IPS DF 6.9 (cell line): ENCODE measurements at regions not wholly inside any gene's neighbourhood (a gene's known extent, or its start where the extent isn't known, plus 50 kb on each side); places are given as distances from the start of the nearest gene placed in this dataset.
"Not testable (repeated sequence)": the region's sequence is repeated elsewhere in the genome, so short reads cannot be mapped to it uniquely, and the experiment has no call there.

Source experiments
- DNase-seq: peaks from one replicate; pipeline ENCODE4 v3.0.0-alpha.2; 2013; ENCODE audit warnings: low read depth, low spot score
- H3K27ac ChIP-seq: one replicate; pipeline ENCODE4 v1.5.1; 2013; ENCODE audit warnings: low read length, control low read depth
- H3K27me3 ChIP-seq: 2 replicates; pipeline ENCODE4 v1.6.1; 2013; ENCODE audit warnings: mild to moderate bottlenecking, low read length; ENCODE audit not compliant: control insufficient read depth, insufficient read depth
- H3K36me3 ChIP-seq: 2 replicates; pipeline ENCODE4 v1.6.1; 2013; ENCODE audit warnings: low read length; ENCODE audit not compliant: control insufficient read depth, insufficient read depth
- H3K4me1 ChIP-seq: 2 replicates; pipeline ENCODE4 v1.6.1; 2013; ENCODE audit warnings: low read length; ENCODE audit not compliant: control insufficient read depth, insufficient read depth
- H3K4me3 ChIP-seq: 2 replicates; pipeline ENCODE4 v1.5.1; 2013; ENCODE audit warnings: mild to moderate bottlenecking, low read length
- H3K9me3 ChIP-seq: 2 replicates; pipeline ENCODE4 v1.6.1; 2013; ENCODE audit warnings: low read length, inconsistent platforms; ENCODE audit not compliant: control insufficient read depth, insufficient read depth
- WGBS: extraction: QIAGEN DNeasy Blood & Tissue Kit; methylation state at CpG from one replicate; pipeline ENCODE4 v1.1.7; 2013; ENCODE audit warnings: mixed read lengths, missing lambda C conversion rate; ENCODE audit not compliant: insufficient read length, insufficient coverage; 5-methylcytosine and 5-hydroxymethylcytosine counted together

- H3K27ac ChIP-seq = no peak overlapping the region
- DNase-seq = no peak
- no peaks in the 10 kb centered on the region for H3K4me1 ChIP-seq
- H3K4me3 ChIP-seq = no peak overlapping the region
- H3K27me3 ChIP-seq = no peaks in the 10 kb centered on the region
- WGBS = no CpG with 5 or more reads among the region's 3 CpGs
- H3K36me3 ChIP-seq = no peaks in the 10 kb centered on the region
- H3K9me3 ChIP-seq = no peaks in the 10 kb centered on the region
Measured at GRCh38 chr14:40340708-40341107, 908.5 kb upstream of the FBXO33 start.

GRCh38 chr14:40336846-40337245, 904.6 kb upstream of the FBXO33 start:
- WGBS = no CpG with 5 or more reads among the region's 2 CpGs

GRCh38 chr14:40326519-40326918, 894.3 kb upstream of the FBXO33 start:
- H3K36me3 ChIP-seq, H3K4me1 ChIP-seq, H3K27ac ChIP-seq, H3K9me3 ChIP-seq, H3K4me3 ChIP-seq, H3K27me3 ChIP-seq, DNase-seq: not testable (repeated sequence)
- WGBS = no CpG with 5 or more reads among the region's 9 CpGs

More at GRCh38 chr14:40336846-40337245, 904.6 kb upstream of the FBXO33 start:
- no peak for DNase-seq
- H3K36me3 ChIP-seq = no peaks in the 10 kb centered on the region
- no peaks in the 10 kb centered on the region for H3K9me3 ChIP-seq
- no peak overlapping the region for H3K27ac ChIP-seq
- H3K27me3 ChIP-seq = no peaks in the 10 kb centered on the region
- no peak overlapping the region for H3K4me3 ChIP-seq
- H3K4me1 ChIP-seq = no peaks in the 10 kb centered on the region

- no peaks in the 10 kb centered on the region for H3K4me1 ChIP-seq
- H3K27me3 ChIP-seq = no peaks in the 10 kb centered on the region
- no peaks in the 10 kb centered on the region for H3K36me3 ChIP-seq
- no peak overlapping the region for H3K27ac ChIP-seq
- no peaks in the 10 kb centered on the region for H3K9me3 ChIP-seq
- no CpG with 5 or more reads among the region's 2 CpGs for WGBS
- no peak for DNase-seq
- H3K4me3 ChIP-seq = no peak overlapping the region
Measured at GRCh38 chr14:40318211-40318719, 886.0 kb upstream of the FBXO33 start.

- Histone ChIP-seq H3K27ac (no peak overlapping the region), H3K9me3 (no peaks in the 10 kb centered on the region), H3K4me3 (no peak overlapping the region), H3K27me3 (no peaks in the 10 kb centered on the region), H3K36me3 (no peaks in the 10 kb centered on the region), H3K4me1 (no peaks in the 10 kb centered on the region)
- WGBS = no CpG with 5 or more reads among the region's 1 CpG
- no peak for DNase-seq
Measured at GRCh38 chr14:40317690-40318089, 885.5 kb upstream of the FBXO33 start.

GRCh38 chr14:40312296-40312695, 880.1 kb upstream of the FBXO33 start:
- no peaks in the 10 kb centered on the region for H3K27me3 ChIP-seq
- WGBS = no CpG with 5 or more reads among the region's 2 CpGs
- no peak for DNase-seq
- no peak overlapping the region for H3K4me3 ChIP-seq
- no peaks in the 10 kb centered on the region for H3K4me1 ChIP-seq
- no peak overlapping the region for H3K27ac ChIP-seq
- H3K9me3 ChIP-seq = no peaks in the 10 kb centered on the region
- H3K36me3 ChIP-seq = no peaks in the 10 kb centered on the region

GRCh38 chr14:40309124-40309523, 876.9 kb upstream of the FBXO33 start:
- H3K27me3 ChIP-seq = no peaks in the 10 kb centered on the region
- no peak overlapping the region for H3K4me3 ChIP-seq
- DNase-seq = no peak
- WGBS = no CpG with 5 or more reads among the region's 1 CpG
- no peak overlapping the region for H3K27ac ChIP-seq
- H3K9me3 ChIP-seq = no peaks in the 10 kb centered on the region
- H3K4me1 ChIP-seq = no peaks in the 10 kb centered on the region
- no peaks in the 10 kb centered on the region for H3K36me3 ChIP-seq

GRCh38 chr14:40308240-40308639, 876.0 kb upstream of the FBXO33 start:
- no peaks in the 10 kb centered on the region for H3K4me1 ChIP-seq
- no peaks in the 10 kb centered on the region for H3K36me3 ChIP-seq
- H3K27ac ChIP-seq = no peak overlapping the region
- H3K9me3 ChIP-seq = no peaks in the 10 kb centered on the region
- H3K4me3 ChIP-seq = no peak overlapping the region
- no CpG with 5 or more reads among the region's 3 CpGs for WGBS
- no peaks in the 10 kb centered on the region for H3K27me3 ChIP-seq
- no peak for DNase-seq

GRCh38 chr14:40296821-40297220, 864.6 kb upstream of the FBXO33 start:
- Histone ChIP-seq H3K9me3 (no peaks in the 10 kb centered on the region), H3K4me3 (no peak overlapping the region), H3K27ac (no peak overlapping the region), H3K36me3 (no peaks in the 10 kb centered on the region), H3K27me3 (no peaks in the 10 kb centered on the region), H3K4me1 (no peaks in the 10 kb centered on the region)
- DNase-seq = no peak

- Histone ChIP-seq H3K9me3 (no peaks in the 10 kb centered on the region), H3K27me3 (no peaks in the 10 kb centered on the region), H3K36me3 (no peaks in the 10 kb centered on the region), H3K4me3 (no peak overlapping the region), H3K4me1 (no peaks in the 10 kb centered on the region), H3K27ac (no peak overlapping the region)
- DNase-seq = no peak
Measured at GRCh38 chr14:40292664-40293063, 860.4 kb upstream of the FBXO33 start.

GRCh38 chr14:40282196-40282595, 850.0 kb upstream of the FBXO33 start:
- DNase-seq = no peak
- Histone ChIP-seq H3K27me3 (no peaks in the 10 kb centered on the region), H3K9me3 (no peaks in the 10 kb centered on the region), H3K4me3 (no peak overlapping the region), H3K4me1 (no peaks in the 10 kb centered on the region), H3K36me3 (no peaks in the 10 kb centered on the region), H3K27ac (no peak overlapping the region)
- WGBS = no CpG with 5 or more reads among the region's 1 CpG
